Skin of body (tissue), 1 donor: ENCODE measurements at regions not wholly inside any gene's neighbourhood (a gene's known extent, or its start where the extent isn't known, plus 50 kb on each side); places are given as distances from the start of the nearest gene placed in this dataset.

ENCODE experiments used
- DNase-seq: peaks from one replicate; lab custom pipeline; 2025; lab: John Stamatoyannopoulos, UW

DNA sequence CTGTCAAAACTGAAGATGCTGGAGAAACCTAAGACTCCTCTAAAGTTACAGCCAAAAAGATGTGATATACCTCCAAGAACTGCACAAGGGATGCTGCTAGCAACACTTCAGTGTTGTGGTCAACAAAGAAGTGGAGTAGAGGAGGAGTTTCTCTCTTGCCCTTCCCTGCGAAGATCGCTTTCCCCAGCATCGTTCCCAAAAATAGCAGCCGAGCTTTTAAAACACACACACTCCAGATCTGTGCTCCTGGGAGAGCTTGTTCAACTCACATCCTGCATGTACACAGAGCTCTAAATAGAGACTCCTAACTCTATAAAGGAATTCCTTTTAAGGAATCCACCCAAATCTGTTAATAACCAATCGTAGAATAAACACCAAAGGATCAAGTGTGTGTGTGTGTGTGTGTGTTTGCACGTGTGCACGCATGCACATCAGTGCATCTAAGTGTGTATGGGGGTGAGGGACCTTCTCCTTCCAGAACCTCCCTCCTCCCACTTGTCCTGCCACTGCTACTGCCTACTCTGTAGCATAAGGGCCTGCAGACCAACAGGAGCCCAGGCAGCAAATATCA is 58.5 kb downstream of the PSMG1 start:
- peak; percentile 79 for DNase-seq

GRCh38 chr21:39123375-39123774 is 59.9 kb downstream of the PSMG1 start:
- no peak for DNase-seq

GRCh38 chr21:39121600-39122355 is 61.5 kb downstream of the PSMG1 start:
- no peak for DNase-seq

GRCh38 chr21:39120876-39121599 is 62.2 kb downstream of the PSMG1 start:
- no peak for DNase-seq

DNA sequence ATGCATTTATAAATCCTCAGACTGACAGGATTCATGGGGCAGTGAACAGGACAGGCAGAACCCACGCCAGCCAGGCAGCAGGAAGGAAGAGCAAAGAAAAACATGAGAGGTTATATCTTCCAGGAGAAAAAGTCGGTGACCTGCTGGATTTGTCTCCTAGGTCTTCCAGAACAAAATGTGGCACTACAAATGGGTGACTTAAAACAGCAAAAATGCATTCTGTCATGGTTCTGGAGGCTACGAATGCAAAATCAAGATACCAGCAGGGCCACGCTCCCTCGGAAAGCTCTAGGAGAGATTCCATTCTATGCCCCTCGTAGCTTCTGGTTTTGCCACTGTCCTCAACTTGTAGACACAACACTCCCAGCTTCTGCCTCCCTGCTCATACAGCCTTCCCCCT is 63.4 kb downstream of the PSMG1 start:
- DNase-seq = no peak

DNA sequence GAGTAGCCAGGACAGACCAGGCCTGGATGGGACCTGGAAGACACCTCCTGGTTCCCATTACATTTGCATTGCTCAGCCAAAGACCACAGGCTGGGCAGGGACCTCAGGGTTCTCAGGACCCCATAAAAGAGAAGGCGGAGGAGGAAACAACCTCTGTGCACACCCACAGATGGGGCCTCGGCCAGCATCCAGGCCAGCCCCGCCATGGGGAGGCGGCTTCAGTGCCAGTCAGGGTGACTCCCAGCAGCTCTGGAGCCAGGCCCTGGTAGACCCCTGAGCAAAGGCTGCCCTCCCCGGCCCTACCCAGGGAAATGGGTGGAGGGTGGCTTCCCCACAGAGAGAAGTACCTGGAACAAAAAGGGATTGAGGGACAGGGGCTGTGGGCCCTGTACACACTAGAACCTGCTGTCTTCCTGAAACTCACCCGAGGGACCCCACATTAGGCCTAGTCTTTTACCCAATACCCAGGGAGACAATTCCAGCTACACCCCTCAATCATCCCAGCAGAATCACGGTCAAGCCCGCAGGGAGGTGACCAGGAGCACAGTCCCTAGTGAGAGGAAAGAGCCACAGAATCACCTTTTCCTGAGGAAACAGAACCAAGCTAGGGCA is 64.5 kb downstream of the PSMG1 start:
- DNase-seq = no peak

- DNase-seq = no peak
These were observed 65.2 kb downstream of the PSMG1 start for GRCh38 chr21:39118061-39118460.

DNA sequence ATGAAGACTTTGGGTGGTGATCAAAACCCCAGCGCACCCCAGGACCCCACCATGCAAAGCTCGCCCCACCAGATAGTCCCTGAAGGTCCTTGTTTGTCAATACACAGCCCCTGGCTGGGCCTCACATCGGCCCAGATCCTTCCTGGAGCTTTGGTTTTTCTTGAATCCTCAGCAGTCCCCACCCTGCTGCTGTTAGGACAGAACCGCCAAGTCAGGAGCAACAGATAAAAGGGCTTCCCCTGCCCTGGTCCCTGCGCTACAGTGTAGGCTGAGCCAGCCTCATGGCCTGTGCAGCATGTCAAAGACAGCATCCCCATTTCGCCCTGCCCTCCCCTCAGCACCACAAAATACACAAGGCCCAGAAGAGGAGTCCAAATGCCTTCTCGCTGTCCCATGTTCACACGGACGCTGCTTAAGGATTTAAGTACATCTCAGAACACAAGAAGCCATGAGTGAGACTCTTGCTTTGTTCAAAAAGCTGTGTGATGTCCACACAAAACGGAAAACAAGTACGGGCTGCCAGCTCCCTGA is 65.7 kb downstream of the PSMG1 start:
- no peak for DNase-seq

DNA sequence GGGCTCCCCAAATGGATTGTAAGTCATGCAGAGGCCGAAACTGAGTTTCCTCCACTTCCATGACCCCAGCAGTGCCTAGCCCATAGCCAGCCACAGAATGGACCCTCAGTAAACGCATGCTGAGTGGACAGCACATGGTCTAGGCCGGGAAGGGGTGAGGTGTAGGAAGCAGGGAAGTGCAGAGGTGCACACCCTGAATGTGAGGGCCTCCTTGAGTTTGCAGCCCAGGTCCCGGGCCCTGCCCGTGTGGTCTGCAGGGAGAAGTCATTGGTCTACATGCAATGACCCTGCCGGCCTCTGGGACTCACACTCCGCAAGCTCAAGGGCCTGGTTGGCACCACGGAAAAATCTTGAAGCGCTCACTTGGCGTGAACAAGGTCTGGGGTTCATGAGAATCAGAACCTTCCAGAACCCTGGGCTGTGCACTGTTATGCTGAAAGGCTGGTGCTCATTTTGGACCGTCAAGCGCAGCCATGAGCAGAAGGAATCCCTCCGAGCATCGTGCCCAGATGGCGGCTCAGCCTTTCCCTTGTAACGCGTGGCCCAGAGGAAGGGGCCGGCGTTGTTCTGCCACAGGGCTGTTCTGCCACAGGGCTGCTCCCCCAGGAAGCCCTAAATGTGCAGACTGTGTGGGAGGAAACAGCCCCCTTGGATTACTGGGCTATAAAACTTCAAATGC is 66.4 kb downstream of the PSMG1 start:
- DNase-seq = no peak

GRCh38 chr21:39115576-39116235 is 67.5 kb downstream of the PSMG1 start:
- peak; percentile 50 for DNase-seq

DNA sequence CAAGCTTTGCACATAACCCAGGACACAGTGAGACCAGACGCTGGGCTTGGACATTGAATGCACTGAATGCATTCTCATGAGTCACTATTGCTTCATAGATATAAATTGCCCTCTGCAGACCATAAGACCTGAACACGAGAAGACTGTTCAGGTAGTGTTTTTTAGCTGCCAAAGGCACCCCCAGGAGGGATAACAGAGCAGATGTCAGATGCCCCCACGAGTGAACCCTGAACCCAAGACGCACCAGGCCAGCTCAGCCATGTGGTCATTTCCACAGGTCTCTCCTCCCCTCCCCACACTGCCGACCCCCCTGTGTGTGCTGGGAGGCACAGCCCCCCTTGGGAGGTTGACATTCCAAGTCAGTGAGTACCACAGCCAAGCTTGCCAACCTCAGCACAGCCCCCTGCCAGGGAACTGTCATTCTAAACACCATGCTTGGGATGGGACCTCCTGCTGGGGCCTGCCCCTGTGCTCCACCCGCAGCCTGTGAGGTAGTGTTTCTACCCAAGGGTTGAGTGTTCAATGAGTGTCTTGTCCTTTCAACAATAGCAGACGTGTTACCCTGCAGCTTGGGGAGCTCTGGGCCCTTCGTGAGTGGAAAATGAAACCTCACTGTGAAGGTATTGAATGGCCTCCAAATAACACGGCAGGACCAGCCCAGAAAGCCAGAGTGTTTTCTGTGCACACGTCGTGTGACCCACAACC is 68.2 kb downstream of the PSMG1 start:
- no peak for DNase-seq

GRCh38 chr21:39111931-39112550 is 71.2 kb downstream of the PSMG1 start:
- DNase-seq = peak; percentile 13

- DNase-seq = no peak
These were observed 72.8 kb downstream of the PSMG1 start for GRCh38 chr21:39110431-39110830.

DNA sequence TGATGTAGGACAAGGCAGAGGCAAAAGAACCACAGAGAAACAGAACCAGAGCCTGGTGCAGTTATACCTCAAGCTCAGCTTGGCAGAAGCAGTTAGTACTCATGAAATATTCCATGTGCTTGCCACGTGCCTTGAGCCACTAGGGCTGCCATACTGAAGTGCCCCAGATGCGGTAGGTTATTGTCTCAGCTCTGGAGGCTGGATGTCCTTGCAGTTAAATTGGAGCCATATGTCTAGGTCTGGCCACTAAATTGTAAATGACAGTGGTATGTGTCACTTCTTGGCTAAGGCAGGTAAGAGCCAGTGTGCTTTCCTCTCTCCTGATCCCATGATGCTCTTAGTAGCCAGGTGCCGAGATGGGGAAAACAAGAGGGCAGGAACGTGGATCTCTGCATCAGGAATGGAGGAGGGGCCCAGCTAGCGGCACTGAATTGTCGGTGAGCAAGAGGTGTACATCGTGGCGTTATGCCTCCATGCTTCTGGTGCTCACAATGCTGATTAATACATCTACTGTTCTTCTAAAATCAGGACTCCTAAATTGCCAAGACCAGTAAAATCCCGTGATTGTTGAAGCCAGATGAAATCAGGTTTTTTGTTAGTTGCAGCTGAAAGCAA is 73.5 kb downstream of the PSMG1 start:
- no peak for DNase-seq

GRCh38 chr21:39109163-39109530 is 74.1 kb downstream of the PSMG1 start:
- DNase-seq = no peak

GRCh38 chr21:39108291-39109162 is 74.7 kb downstream of the PSMG1 start:
- no peak for DNase-seq

GRCh38 chr21:39107739-39108138 is 75.5 kb downstream of the PSMG1 start:
- DNase-seq = no peak

DNA sequence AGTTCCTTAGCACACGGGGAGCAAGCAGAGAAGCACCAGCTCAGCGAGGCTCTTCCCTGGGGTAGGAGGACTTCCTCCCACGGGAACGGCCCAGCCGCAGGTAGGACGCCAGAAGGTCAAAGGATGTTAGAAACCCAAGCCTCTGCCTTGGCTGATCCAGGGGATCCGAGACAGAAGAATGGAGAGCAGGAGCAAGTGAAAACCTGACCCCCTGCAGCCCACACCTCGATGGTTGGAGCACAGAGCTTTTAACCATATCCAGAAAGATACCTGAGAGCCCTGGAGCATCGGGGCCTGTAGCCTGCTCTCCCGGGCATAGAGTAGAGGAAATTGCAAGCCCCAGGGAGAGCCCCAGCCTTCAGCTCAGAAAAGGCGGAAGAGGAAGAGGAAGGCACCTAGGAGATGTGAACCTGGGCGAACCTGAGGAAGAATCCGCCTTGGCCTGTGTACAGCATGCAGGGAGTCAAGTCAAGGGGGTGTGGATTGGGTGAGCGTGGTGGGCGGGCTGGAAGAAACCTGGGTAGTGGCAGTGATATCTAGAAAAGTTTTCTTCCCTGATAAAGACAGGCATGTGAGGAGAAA is 76.3 kb downstream of the PSMG1 start:
- no peak for DNase-seq
